ENCODE measurements at regions not wholly inside any gene's neighbourhood (a gene's known extent, or its start where the extent isn't known, plus 50 kb on each side); places are given as distances from the start of the nearest gene placed in this dataset.
"Not testable (repeated sequence)": the region's sequence is repeated elsewhere in the genome, so short reads cannot be mapped to it uniquely, and the experiment has no call there.

DNA sequence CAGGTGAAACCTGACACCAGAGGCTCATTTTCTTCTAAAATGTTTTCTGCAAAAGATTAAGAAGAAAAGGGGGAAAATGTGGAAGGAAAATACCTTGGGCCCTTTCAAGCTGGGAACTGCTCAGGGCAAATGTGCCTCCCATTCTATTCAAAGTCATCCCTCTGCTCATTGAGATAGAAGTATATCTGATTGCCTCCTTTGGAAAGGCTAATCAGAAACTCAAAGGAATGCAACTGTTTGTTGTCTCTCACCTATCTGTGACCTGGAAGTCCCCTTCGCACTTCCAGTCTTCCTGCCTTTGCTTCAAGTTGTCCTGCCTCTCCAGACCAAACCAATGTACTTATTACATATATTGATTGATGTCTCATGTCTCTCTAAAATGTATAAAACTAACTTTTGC lies 102.4 kb upstream of the MAP3K4 start:
- DNase-seq (ENCODE audit: low spot score); ATAC-seq; intact Hi-C loops (cut with DNase I): not testable (repeated sequence)

GRCh38 chr6:160891690-160892089 lies 99.9 kb upstream of the MAP3K4 start:
- ATAC-seq, result peak; percentile 90
- intact Hi-C loops (cut with DNase I), result no loop called here
- DNase-seq (ENCODE audit: low spot score), result no peak

- ATAC-seq (no peak), DNase-seq (ENCODE audit: low spot score) (no peak)
- intact Hi-C loops (cut with DNase I), result no loop called here
These were observed 96.0 kb upstream of the MAP3K4 start for GRCh38 chr6:160895562-160895961.

GRCh38 chr6:160899671-160900430 lies 91.7 kb upstream of the MAP3K4 start:
- DNase-seq (ENCODE audit: low spot score) (no peak), ATAC-seq (no peak)
- intact Hi-C loops (cut with DNase I), result no loop called here

- ATAC-seq, result no peak
- intact Hi-C loops (cut with DNase I), result no loop called here
These were observed 79.6 kb upstream of the MAP3K4 start for GRCh38 chr6:160911949-160912348.

DNA sequence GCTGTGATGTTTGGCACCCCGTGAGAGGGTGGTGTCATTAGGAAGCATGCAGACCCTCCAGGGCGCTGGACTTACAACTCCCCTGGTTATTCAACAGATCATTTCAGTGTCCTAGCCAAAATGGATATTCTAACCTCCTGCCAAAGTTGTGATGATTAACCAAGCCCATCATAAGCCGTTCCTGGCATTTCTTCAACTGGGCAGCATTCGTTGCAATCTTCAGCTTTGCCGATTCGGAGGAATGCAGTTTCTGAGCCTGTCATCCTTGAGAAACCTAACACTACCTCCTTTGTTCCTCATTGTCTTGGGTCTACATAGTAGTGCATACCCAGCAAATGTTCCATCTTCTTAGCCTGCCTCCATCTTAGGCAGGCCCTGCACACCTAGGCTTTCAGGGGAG lies 79.2 kb upstream of the MAP3K4 start:
- DNase-seq (ENCODE audit: low spot score) (no peak), ATAC-seq (no peak)
- intact Hi-C loops (cut with DNase I), result no loop called here

More at GRCh38 chr6:160911949-160912348, 79.6 kb upstream of the MAP3K4 start:
- DNase-seq (ENCODE audit: low spot score), result no peak

- intact Hi-C loops (cut with DNase I), result no loop called here
- no peak for ATAC-seq
- DNase-seq (ENCODE audit: low spot score), result no peak
These were observed 74.0 kb upstream of the MAP3K4 start for GRCh38 chr6:160917572-160917971.

- DNase-seq (ENCODE audit: low spot score) (no peak), ATAC-seq (no peak)
- intact Hi-C loops (cut with DNase I), result no loop called here
These were observed 71.7 kb upstream of the MAP3K4 start for GRCh38 chr6:160919723-160920440.

DNA sequence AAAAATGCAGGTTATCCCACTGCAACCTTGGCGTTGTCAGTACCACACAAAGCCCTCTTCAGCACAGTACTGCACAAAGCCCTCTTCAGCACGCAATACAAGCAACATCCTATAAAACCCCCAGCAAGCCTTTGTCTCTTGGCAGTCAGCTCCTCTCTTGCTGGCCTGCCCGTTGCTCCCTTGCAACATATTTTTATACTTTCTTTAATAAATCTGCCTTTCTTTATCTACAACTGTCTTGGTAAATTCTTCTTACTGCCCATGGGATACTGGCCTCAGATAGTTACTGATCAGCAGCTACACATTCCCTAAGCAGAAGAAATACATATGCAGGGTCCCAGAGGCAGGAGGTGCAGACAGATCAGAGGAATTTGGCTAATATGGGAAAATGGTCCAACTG lies 70.5 kb upstream of the MAP3K4 start:
- no peak for ATAC-seq
- DNase-seq (ENCODE audit: low spot score), result no peak
- intact Hi-C loops (cut with DNase I), result no loop called here

DNA sequence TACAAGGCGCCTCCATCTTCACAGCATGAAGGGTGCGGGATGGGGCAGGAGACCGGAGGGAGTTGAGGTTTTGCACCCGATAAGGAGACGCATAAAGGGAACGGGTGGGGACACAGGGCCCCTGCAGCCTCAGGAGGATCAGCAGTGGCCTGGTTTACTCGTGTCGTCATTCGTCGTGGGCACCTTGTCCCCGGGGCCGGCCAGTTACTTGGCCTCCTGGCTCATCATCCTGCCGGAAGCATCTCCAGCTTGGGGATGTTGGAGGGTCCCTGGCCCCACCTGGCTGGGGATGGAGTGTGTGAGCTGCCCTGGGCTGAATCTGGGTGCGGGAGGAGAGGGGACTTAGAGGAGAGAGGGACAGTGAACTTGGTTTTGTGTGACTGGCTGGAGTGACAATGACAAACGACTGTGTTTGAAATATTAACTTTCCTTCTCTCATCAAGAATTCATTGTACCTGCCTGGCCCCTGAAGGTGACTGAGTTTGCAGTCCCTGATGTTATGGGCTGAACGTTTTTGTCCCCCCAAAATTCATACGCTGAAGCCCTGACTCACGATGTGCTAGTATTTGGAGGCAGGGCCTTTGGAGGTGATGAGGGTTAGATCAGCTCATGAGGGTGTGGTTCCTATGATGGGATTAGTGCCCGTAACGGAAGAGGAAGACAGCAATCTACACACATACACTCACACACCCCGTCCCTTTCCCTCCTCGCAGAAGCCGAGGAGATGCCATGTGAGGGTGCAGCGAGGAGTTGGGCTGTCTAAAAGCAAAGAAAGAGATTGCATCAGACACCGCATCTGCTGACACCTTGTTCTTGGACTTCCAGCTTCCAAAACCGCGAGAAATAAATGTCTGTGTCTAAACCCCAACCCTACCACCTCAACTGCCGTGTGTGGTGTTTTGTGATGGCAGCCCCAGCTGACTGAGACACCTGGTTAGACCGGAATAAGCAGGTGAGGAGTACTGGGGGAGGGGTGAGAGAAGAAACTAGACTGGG lies 65.0 kb upstream of the MAP3K4 start:
- no peak for DNase-seq (ENCODE audit: low spot score)
- intact Hi-C loops (cut with DNase I), result loop anchor here (2.0 kb wide), 1 partner anchor 450 kb away; no protein-coding TSS in a partner anchor
- ATAC-seq, result no peak

DNA sequence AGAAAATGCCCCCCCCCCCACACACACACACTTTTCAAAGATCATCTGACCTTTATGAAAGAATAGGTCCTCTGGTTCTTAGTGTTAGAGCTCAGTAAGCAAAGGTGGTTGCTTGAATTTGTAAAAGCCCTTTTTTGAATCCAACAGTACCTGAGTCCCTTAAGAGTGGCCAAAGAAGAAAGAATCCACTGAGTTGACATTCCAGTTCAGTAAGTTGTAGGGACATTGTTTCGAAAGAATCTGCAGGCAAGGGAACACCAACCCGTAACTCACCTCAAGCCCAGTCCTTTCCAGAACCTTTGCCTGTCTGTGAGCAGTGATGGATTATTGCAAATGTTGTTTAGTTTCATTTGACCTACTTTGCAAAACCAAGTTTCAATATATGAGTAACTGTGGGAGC lies 64.2 kb upstream of the MAP3K4 start:
- intact Hi-C loops (cut with DNase I), result loop anchor here (2.0 kb wide), 1 partner anchor 449 kb away; no protein-coding TSS in a partner anchor
- DNase-seq (ENCODE audit: low spot score) (no peak), ATAC-seq (no peak)

DNA sequence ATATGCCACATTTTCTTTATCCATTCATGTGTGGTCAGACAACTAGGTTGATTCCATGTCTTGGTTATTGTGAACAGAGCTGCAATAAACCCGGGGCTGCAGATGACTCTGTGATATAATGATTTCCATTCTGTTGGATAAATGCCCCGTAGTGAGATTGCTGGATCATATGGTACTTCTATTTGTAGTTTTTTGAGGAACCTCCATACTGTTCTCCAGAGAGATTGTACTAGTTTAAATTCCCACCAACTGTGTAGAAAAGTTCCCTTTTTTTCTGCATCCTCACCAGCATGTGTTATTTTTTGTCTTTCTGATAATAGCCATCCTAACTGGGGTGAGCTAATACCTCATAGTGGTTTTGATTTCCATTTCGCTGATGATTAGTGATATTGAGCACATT lies 62.2 kb upstream of the MAP3K4 start:
- ATAC-seq (no peak), DNase-seq (ENCODE audit: low spot score) (no peak)
- intact Hi-C loops (cut with DNase I), result no loop called here

GRCh38 chr6:160929831-160930230 lies 61.7 kb upstream of the MAP3K4 start:
- intact Hi-C loops (cut with DNase I), result no loop called here
- no peak for ATAC-seq
- no peak for DNase-seq (ENCODE audit: low spot score)

DNA sequence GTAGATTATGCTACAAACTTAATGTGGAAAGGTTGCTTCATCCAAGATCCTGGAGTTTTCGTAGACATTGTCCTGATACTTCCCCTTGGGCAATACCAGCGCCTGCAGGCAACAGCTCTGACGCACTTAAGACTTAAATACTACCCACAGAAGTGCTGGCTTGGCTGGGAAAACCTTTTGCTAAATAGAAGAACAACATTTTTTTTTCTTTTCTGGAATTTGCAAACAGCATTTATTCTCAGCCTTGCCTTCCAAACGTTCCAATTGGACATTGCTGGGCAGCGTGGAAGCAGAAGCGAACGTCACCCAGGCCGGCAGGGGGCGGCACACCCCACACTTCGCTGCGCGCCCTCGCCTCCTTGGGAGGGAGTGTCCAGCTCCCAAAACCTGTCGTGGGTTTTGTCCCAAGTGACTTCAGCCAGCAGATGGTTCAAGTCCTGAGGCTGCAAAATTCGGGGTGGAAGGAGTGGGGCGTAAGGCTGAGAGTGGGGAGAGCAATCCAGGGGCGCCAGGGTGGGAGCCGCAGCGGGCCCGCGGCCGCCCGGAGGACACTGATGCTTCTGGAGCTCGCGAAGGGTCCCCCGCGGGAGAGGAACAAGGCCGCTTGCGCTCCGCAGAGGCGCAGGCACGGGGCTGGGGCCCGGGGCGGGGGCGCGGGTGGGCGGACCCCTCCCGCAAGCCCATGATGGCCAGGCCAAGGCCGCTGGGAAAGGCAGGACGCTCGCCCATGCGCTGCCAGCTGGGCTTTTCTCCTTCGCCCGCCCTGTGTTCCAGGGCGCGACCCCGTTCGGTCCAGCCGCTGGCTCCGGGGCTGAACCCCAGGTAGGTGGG lies 60.8 kb upstream of the MAP3K4 start:
- peak; percentile 96 for ATAC-seq
- DNase-seq (ENCODE audit: low spot score), result peak; percentile 90
- intact Hi-C loops (cut with DNase I), result no loop called here

GRCh38 chr6:160931378-160932310 lies 59.9 kb upstream of the MAP3K4 start:
- DNase-seq (ENCODE audit: low spot score), result no peak
- intact Hi-C loops (cut with DNase I), result no loop called here
- peak; percentile 42 for ATAC-seq

- no peak for DNase-seq (ENCODE audit: low spot score)
- no peak for ATAC-seq
- intact Hi-C loops (cut with DNase I), result no loop called here
These were observed 58.3 kb upstream of the MAP3K4 start for GRCh38 chr6:160933256-160933655.

GRCh38 chr6:160934157-160934556 lies 57.4 kb upstream of the MAP3K4 start:
- DNase-seq (ENCODE audit: low spot score) (no peak), ATAC-seq (no peak)
- intact Hi-C loops (cut with DNase I), result no loop called here

Data from sciatic nerve (tissue), 2 donors.